Left ventricle myocardium inferior (tissue), 1 donor: ENCODE measurements at regions not wholly inside any gene's neighbourhood (a gene's known extent, or its start where the extent isn't known, plus 50 kb on each side); places are given as distances from the start of the nearest gene placed in this dataset.

Source experiments
- DNase-seq: peaks from one replicate; pipeline ENCODE4 v3.0.0-alpha.2; 2020
- H3K27ac ChIP-seq: fragments of 200-600 bp; replicated peaks from 2 replicates; pipeline ENCODE4 v1.8.0; 2021
- H3K27me3 ChIP-seq: fragments of 200-600 bp; 2 replicates; pipeline ENCODE4 v1.8.0; 2021; ENCODE audit warnings: low read depth
- H3K36me3 ChIP-seq: fragments of 200-600 bp; 2 replicates; pipeline ENCODE4 v1.8.0; 2021
- H3K4me1 ChIP-seq: fragments of 200-600 bp; 2 replicates; pipeline ENCODE4 v1.8.0; 2021
- H3K4me3 ChIP-seq: fragments of 200-600 bp; 2 replicates; pipeline ENCODE4 v1.8.0; 2021; ENCODE audit warnings: mild to moderate bottlenecking, moderate library complexity
- H3K9me3 ChIP-seq: fragments of 200-600 bp; replicated peaks from 2 replicates; pipeline ENCODE4 v1.8.0; 2021
- intact Hi-C: fragments of 100-400 bp; cut with micrococcal nuclease; formaldehyde crosslinking; loops from one replicate; pipeline ENCODE4 v1.11.0; 2022
- TF ChIP-seq, protein P1 (sequence below): fragments of 200-600 bp; IDR thresholded peaks from 2 replicates; pipeline ENCODE4 v1.8.0; 2021; ENCODE audit warnings: antibody characterized with exemption, mild to moderate bottlenecking, borderline replicate concordance
- donor health status: DM: no; HTN: yes; CAD: no; lungs with severe emphysema.

DNA sequence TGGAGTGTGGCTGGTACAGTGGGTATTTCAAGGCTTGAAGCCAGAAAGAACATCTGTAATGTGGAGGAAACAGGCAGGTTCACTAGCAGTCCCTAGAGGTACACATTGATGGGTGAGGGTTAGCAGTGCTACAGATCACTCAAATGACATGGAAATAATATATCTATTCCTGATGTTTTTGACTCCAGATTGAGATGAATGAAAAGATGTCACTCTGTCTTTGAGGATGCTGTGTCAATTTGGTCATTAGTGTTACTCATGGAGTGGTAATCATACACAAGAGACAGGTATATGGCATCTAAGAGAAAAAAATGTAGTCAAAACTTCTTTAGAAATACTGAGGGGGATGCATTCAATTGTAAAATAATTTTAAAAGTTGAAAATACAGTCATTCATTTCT, 135.1 kb downstream of the ZIC1 start:
- intact Hi-C loops = no loop called here
- Histone ChIP-seq H3K9me3 (peaks cover 32% of the 10 kb centered on the region), H3K27ac (no peak overlapping the region), H3K36me3 (no peaks in the 10 kb centered on the region), H3K4me1 (no peaks in the 10 kb centered on the region), H3K27me3 (no peaks in the 10 kb centered on the region), H3K4me3 (no peak overlapping the region)
- DNase-seq = no peak
- TF ChIP-seq, protein P1, sequence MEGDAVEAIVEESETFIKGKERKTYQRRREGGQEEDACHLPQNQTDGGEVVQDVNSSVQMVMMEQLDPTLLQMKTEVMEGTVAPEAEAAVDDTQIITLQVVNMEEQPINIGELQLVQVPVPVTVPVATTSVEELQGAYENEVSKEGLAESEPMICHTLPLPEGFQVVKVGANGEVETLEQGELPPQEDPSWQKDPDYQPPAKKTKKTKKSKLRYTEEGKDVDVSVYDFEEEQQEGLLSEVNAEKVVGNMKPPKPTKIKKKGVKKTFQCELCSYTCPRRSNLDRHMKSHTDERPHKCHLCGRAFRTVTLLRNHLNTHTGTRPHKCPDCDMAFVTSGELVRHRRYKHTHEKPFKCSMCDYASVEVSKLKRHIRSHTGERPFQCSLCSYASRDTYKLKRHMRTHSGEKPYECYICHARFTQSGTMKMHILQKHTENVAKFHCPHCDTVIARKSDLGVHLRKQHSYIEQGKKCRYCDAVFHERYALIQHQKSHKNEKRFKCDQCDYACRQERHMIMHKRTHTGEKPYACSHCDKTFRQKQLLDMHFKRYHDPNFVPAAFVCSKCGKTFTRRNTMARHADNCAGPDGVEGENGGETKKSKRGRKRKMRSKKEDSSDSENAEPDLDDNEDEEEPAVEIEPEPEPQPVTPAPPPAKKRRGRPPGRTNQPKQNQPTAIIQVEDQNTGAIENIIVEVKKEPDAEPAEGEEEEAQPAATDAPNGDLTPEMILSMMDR = no peak

DNA sequence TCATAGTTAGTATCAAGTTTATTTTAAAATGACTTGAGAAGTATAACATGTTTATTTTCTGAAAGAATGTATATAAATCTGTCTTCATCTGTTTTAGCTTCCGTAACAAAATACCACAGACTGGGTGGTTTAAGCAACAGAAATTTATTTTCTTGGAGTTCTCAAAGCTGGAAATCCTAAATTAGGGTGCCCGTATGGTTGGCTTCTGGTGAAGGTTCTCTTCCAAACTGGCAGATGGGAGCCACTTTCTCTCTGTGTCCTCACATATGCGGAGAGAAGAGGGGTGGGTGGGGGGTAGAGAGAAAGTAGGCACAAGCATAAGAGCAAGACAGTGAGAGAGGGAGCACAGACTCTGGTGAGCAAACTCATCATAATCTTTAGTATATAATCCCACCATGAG, 142.3 kb downstream of the ZIC1 start:
- intact Hi-C loops = no loop called here
- H3K4me1 ChIP-seq = no peaks in the 10 kb centered on the region
- no peak for DNase-seq
- peaks cover 15% of the 10 kb centered on the region for H3K9me3 ChIP-seq
- H3K27me3 ChIP-seq = no peaks in the 10 kb centered on the region
- no peaks in the 10 kb centered on the region for H3K36me3 ChIP-seq
- TF ChIP-seq, protein P1 = no peak
- no peak overlapping the region for H3K27ac ChIP-seq
- H3K4me3 ChIP-seq = no peak overlapping the region

DNA sequence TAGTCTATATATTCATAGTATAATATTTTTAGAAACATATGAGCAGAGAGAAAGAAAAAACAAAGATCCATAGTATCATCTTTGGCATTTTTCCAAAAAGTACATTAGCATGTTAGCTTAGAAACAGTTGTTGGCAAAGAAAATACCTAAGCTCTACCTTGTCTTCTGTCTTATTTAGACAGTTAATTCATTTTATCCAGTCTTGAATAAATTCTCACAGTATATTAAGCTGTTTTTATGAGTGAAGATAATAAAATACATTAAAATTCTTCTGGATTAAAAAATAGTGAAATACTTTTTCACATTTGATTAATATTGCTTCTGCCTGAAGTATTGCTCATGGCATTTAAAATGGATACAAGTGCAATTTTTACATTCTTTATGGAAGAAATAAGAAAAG, 145.2 kb downstream of the ZIC1 start:
- no peaks in the 10 kb centered on the region for H3K27me3 ChIP-seq
- no peak overlapping the region for H3K27ac ChIP-seq
- intact Hi-C loops = no loop called here
- H3K9me3 ChIP-seq = peaks cover 11% of the 10 kb centered on the region
- no peaks in the 10 kb centered on the region for H3K36me3 ChIP-seq
- H3K4me3 ChIP-seq = no peak overlapping the region
- no peak for DNase-seq
- TF ChIP-seq, protein P1 = no peak
- H3K4me1 ChIP-seq = no peaks in the 10 kb centered on the region

DNA sequence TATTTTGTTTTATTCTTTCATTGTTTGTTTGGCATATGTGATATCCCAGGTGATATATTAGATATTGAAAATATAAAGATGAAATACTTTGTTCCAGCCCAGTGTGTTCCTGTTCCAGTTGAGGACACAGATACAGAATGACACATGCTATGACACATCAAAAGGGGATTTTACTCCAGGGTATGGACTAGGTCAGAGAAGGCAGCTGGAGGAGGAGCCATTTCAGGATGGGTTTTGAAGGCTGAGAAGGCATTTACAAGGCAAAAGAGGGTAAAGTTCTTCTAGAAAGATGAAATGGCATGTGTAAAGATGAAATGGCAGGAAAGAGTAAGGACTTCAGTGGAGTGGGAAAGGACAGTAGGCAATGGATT, 163.8 kb downstream of the ZIC1 start:
- Histone ChIP-seq H3K4me1 (no peaks in the 10 kb centered on the region), H3K36me3 (no peaks in the 10 kb centered on the region), H3K9me3 (no peaks in the 10 kb centered on the region), H3K4me3 (no peak overlapping the region), H3K27me3 (no peaks in the 10 kb centered on the region), H3K27ac (no peak overlapping the region)
- intact Hi-C loops = no loop called here
- TF ChIP-seq, protein P1 = no peak
- DNase-seq = no peak

DNA sequence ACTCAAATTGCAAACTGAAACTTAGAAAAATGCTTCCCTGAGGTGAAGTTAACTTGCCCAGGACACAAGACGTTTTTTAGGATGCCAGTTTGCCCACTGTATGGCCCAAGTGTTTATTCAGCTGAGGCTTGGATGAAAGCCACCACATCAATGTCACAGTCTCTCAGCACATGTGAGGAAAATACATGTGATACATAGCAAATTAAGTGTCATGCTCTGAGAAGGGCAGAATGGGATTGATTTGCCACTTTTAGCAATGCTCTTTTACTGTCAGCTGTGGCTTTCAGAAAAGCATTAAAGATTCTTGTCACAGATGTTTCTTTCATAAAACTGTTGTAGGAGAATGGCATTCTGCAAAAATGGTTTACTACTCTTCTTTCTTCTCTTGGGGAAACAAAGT, 165.5 kb downstream of the ZIC1 start:
- no peak for DNase-seq
- H3K4me1 ChIP-seq = no peaks in the 10 kb centered on the region
- intact Hi-C loops = no loop called here
- TF ChIP-seq, protein P1 = no peak
- H3K4me3 ChIP-seq = no peak overlapping the region
- H3K9me3 ChIP-seq = no peaks in the 10 kb centered on the region
- H3K27ac ChIP-seq = no peak overlapping the region
- no peaks in the 10 kb centered on the region for H3K27me3 ChIP-seq
- H3K36me3 ChIP-seq = no peaks in the 10 kb centered on the region

DNA sequence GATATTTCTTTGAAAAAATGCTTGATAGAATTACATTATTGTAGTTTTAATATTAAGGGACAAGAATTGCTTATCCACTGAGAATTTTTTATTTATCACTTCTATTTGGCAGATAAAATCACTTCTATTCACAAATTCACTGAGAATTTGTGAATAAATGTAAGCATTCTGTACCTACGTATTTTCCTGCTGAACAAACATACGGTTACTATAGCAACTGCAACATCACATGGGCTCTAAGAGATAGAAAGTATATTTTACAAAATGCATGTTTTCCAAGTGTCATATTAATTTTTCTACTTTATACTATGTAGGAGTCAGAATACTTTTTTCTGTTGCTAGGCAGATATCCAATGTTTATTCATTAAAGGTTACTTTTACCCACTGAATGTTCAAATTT, 166.2 kb downstream of the ZIC1 start:
- Histone ChIP-seq H3K36me3 (no peaks in the 10 kb centered on the region), H3K9me3 (no peaks in the 10 kb centered on the region), H3K27ac (no peak overlapping the region), H3K4me3 (no peak overlapping the region), H3K4me1 (no peaks in the 10 kb centered on the region), H3K27me3 (no peaks in the 10 kb centered on the region)
- intact Hi-C loops = no loop called here
- TF ChIP-seq, protein P1 = no peak
- DNase-seq = no peak
